GM23248 (cell line): ENCODE measurements at regions not wholly inside any gene's neighbourhood (a gene's known extent, or its start where the extent isn't known, plus 50 kb on each side); places are given as distances from the start of the nearest gene placed in this dataset.

Experiments
- EZH2 ChIP-seq: fragments of 200-600 bp; sonication (generic); IDR thresholded peaks from 2 replicates; pipeline ENCODE4 v1.6.1; 2018; ENCODE audit warnings: antibody characterized with exemption, mild to moderate bottlenecking; ENCODE audit not compliant: insufficient read depth, poor library complexity, severe bottlenecking
- EZH2phosphoT487 ChIP-seq: fragments of 200-600 bp; sonication (generic); IDR thresholded peaks from 2 replicates; pipeline ENCODE4 v1.6.1; 2018; ENCODE audit warnings: antibody characterized with exemption, moderate library complexity, mild to moderate bottlenecking, low read depth; ENCODE audit not compliant: insufficient read depth

- TF ChIP-seq EZH2phosphoT487 (no peak), EZH2 (no peak)
Measured at GRCh38 chr14:26180221-26180620, 417.6 kb downstream of the NOVA1 start.
